Fibroblast of lung (primary cell): ENCODE measurements at regions not wholly inside any gene's neighbourhood (a gene's known extent, or its start where the extent isn't known, plus 50 kb on each side); places are given as distances from the start of the nearest gene placed in this dataset.

Source experiments
- CTCF ChIP-seq, 2 donors: IDR thresholded peaks in 1 of 2; conservative IDR thresholded peaks in 1 of 2; 1 replicate in 1 of 2; 2 replicates in 1 of 2; pipeline ENCODE4 v1.5.1; 2011 to 2012; ENCODE audit warnings: low read length in 2 of 2, control low read depth in 1 of 2, inconsistent platforms in 1 of 2, low read depth in 1 of 2, mild to moderate bottlenecking in 1 of 2
- EZH2 ChIP-seq: IDR thresholded peaks from 2 replicates; pipeline ENCODE4 v1.5.1; 2012; ENCODE audit warnings: low read length, control low read depth, mild to moderate bottlenecking; ENCODE audit errors: missing control alignments

- TF ChIP-seq CTCF (conservative IDR thresholded peaks at IDR 0.05 in 1 of 2, IDR thresholded peaks at IDR 0.05 in 1 of 2; ENCODE audit: low read depth in 1 of 2, low read length in 2 of 2) (no peak), EZH2 (no peak)
Measured at GRCh38 chr3:104588442-104588841, 778.3 kb upstream of the ALCAM start.
